Right atrium auricular region (tissue), 2 donors: ENCODE measurements at regions not wholly inside any gene's neighbourhood (a gene's known extent, or its start where the extent isn't known, plus 50 kb on each side); places are given as distances from the start of the nearest gene placed in this dataset.

Source experiments
- DNase-seq: peaks from one replicate; pipeline ENCODE4 v3.0.0-alpha.2; 2019; ENCODE audit warnings: low spot score
- H3K27ac ChIP-seq, 2 donors: fragments of 200-600 bp; sonication (generic); 1 replicate in 1 of 2; 2 replicates in 1 of 2; pipeline ENCODE4 v1.5.1; 2016 to 2019
- H3K27me3 ChIP-seq, 2 donors: fragments of 200-600 bp; sonication (generic); one replicate each; pipeline versions ENCODE4 v1.5.1 to v1.6.0; 2017 to 2019
- H3K36me3 ChIP-seq: fragments of 200-600 bp; sonication (generic); one replicate; pipeline ENCODE4 v1.5.1; 2016
- H3K4me1 ChIP-seq, 2 donors: fragments of 200-600 bp; sonication (generic); one replicate each; pipeline versions ENCODE4 v1.5.1 to v1.6.0; 2017 to 2019
- H3K4me3 ChIP-seq, 2 donors: fragments of 200-600 bp; sonication (generic); 1 replicate in 1 of 2; 2 replicates in 1 of 2; pipeline ENCODE4 v1.5.1; 2017 to 2019; ENCODE audit warnings: mild to moderate bottlenecking in 1 of 2, moderate library complexity in 1 of 2
- H3K9me3 ChIP-seq, 2 donors: fragments of 200-600 bp; sonication (generic); one replicate each; pipeline ENCODE4 v1.5.1; 2019
- CTCF ChIP-seq, 2 donors: fragments of 200-600 bp; sonication (generic); IDR thresholded peaks; one replicate each; pipeline ENCODE4 v1.5.1; 2019; ENCODE audit warnings: antibody characterized with exemption in 2 of 2

DNA sequence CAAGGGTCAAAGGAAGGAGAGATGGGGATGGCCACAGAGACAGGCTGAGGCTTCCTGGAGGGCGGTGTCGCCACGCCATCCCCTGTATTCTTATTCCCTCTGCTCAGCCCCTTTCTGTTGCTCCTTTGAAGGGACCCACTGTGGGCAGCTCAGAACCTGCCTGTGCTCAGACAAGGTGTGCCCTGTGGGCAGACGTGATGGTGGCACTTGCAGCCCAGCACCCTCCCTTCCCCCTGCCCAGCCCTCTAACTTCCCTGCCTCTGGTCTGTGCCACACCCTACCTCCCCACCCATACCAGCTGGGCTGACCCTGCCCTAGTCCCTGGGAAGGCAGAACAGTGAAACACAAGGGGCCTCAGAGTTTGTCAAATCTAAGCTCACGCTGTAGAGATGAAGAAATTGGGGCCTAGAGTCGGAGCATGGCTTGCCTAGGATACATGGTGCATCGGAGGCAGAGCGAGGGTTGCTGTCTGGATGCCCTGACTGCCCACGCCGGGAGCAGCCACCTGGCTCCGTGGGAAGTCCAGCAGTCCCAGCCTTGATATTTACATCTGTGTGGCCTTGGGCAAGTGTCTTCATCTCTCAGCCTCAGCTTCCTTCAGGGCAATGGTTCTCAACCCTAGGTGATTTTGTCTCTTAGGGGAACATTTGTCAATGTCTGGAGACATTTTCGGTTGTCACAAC is 68.6 kb upstream of the RUNX3 start:
- no peak overlapping the region for H3K4me3 ChIP-seq
- DNase-seq: no peak
- no peaks in the 10 kb centered on the region for H3K4me1 ChIP-seq
- TF ChIP-seq CTCF (IDR thresholded peaks at IDR 0.05): no peak
- H3K27me3 ChIP-seq: no peaks in the 10 kb centered on the region
- H3K9me3 ChIP-seq: no peaks in the 10 kb centered on the region
- H3K27ac ChIP-seq: no peak overlapping the region
- H3K36me3 ChIP-seq: no peaks in the 10 kb centered on the region

DNA sequence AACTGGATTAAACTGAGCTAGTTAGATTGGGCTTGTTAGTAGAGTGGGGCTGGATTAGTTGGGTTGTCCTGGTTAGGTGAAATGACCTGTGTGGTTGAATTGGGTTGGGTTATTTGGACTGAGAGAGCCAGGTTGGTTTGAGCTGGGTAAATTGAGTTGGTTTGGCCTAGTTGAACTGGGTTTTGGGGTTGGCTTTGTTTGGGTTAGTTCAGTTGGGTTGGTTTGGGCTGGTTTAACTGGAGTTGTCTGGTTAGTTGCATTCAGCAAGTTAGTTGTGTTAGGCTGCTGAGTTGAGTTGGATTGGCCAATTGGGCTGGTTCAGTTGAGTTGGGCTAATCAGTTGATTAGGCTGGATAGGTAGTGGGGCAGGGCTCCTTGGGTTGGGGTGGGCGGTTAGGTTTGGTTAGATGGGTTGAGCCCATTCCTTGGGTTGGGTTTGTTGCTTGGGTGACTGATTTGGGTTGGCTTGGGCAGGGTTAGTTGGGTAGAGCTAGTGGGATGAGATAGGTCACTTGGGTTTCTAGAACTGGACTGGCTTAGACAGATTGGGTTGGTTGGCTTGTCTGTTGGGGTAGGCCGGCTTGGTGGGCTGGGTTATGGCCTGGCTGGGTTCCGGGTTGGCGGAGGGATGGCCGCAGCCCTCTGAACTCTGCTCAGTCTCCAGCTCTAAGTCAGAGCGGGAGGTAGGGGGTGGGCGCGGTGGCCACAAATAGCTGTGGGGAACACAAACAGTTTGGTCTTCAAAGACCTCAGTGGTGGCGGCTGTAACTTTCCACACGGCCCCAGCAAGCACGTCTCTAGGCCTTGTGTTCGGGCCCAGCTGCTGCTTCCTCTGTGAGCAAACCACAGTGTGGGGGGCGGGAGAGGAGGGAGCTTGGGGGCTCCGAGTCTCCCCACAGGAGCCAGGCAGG is 67.2 kb upstream of the RUNX3 start:
- Histone ChIP-seq H3K36me3 (no peaks in the 10 kb centered on the region), H3K4me3 (no peak overlapping the region), H3K27ac (no peak overlapping the region), H3K27me3 (no peaks in the 10 kb centered on the region), H3K9me3 (peaks cover 0 to 3% of the 10 kb centered on the region in 2 donors), H3K4me1 (no peaks in the 10 kb centered on the region)
- DNase-seq: no peak
- TF ChIP-seq CTCF (IDR thresholded peaks at IDR 0.05): no peak

- H3K27me3 ChIP-seq: no peaks in the 10 kb centered on the region
- H3K9me3 ChIP-seq: peaks cover 0 to 10% of the 10 kb centered on the region in 2 donors
- no peak for TF ChIP-seq CTCF (IDR thresholded peaks at IDR 0.05)
- H3K4me1 ChIP-seq: no peaks in the 10 kb centered on the region
- no peak overlapping the region for H3K4me3 ChIP-seq
- H3K27ac ChIP-seq: no peak overlapping the region
- no peaks in the 10 kb centered on the region for H3K36me3 ChIP-seq
- DNase-seq: no peak
These were observed 66.4 kb upstream of the RUNX3 start for GRCh38 chr1:24996456-24996855.

GRCh38 chr1:24995661-24996060 is 65.6 kb upstream of the RUNX3 start:
- no peak overlapping the region for H3K27ac ChIP-seq
- no peak for DNase-seq
- no peak for TF ChIP-seq CTCF (IDR thresholded peaks at IDR 0.05)
- no peaks in the 10 kb centered on the region for H3K36me3 ChIP-seq
- H3K9me3 ChIP-seq: peaks cover 0 to 10% of the 10 kb centered on the region in 2 donors
- no peaks in the 10 kb centered on the region for H3K27me3 ChIP-seq
- no peak overlapping the region for H3K4me3 ChIP-seq
- H3K4me1 ChIP-seq: no peaks in the 10 kb centered on the region

GRCh38 chr1:24995140-24995539 is 65.1 kb upstream of the RUNX3 start:
- no peak for TF ChIP-seq CTCF (IDR thresholded peaks at IDR 0.05)

More at GRCh38 chr1:24995140-24995539, 65.1 kb upstream of the RUNX3 start:
- no peak overlapping the region for H3K27ac ChIP-seq
- H3K36me3 ChIP-seq: no peaks in the 10 kb centered on the region
- no peaks in the 10 kb centered on the region for H3K27me3 ChIP-seq
- H3K4me1 ChIP-seq: no peaks in the 10 kb centered on the region
- peaks cover 0 to 10% of the 10 kb centered on the region in 2 donors for H3K9me3 ChIP-seq
- no peak overlapping the region for H3K4me3 ChIP-seq
- no peak for DNase-seq
